ENCODE measurements at regions not wholly inside any gene's neighbourhood (a gene's known extent, or its start where the extent isn't known, plus 50 kb on each side); places are given as distances from the start of the nearest gene placed in this dataset.

- TF ChIP-seq POLR2A (IDR thresholded peaks at IDR 0.05) (no peak), POLR2AphosphoS5 (IDR thresholded peaks at IDR 0.05) (no peak)
Measured at GRCh38 chr4:1549638-1550035, 134.5 kb downstream of the FAM53A start.

Measured in stomach (tissue), 4 donors.